ENCODE measurements at regions not wholly inside any gene's neighbourhood (a gene's known extent, or its start where the extent isn't known, plus 50 kb on each side); places are given as distances from the start of the nearest gene placed in this dataset.

- H3K27ac ChIP-seq: no peak overlapping the region
- no peaks in the 10 kb centered on the region for H3K4me1 ChIP-seq
- no peaks in the 10 kb centered on the region for H3K36me3 ChIP-seq
- TF ChIP-seq POLR2AphosphoS5 (IDR thresholded peaks at IDR 0.05): no peak
- no peak for TF ChIP-seq CTCF (IDR thresholded peaks at IDR 0.05)
- no peak for TF ChIP-seq POLR2A (IDR thresholded peaks at IDR 0.05)
- no peak for TF ChIP-seq EP300 (IDR thresholded peaks at IDR 0.05)
- DNase-seq: no peak
- no peaks in the 10 kb centered on the region for H3K9me3 ChIP-seq
- H3K27me3 ChIP-seq: no peaks in the 10 kb centered on the region
- H3K4me3 ChIP-seq: no peak overlapping the region
- intact Hi-C loops (cut with DNase I): no loop called here
These were observed 342.0 kb downstream of the GBA3 start for GRCh38 chr4:23034731-23035130.

GRCh38 chr4:23033796-23034195, 341.1 kb downstream of the GBA3 start:
- Histone ChIP-seq H3K27me3 (no peaks in the 10 kb centered on the region), H3K9me3 (no peaks in the 10 kb centered on the region), H3K4me3 (no peak overlapping the region), H3K27ac (no peak overlapping the region), H3K36me3 (no peaks in the 10 kb centered on the region), H3K4me1 (no peaks in the 10 kb centered on the region)
- intact Hi-C loops (cut with DNase I): no loop called here
- DNase-seq: no peak
- TF ChIP-seq CTCF (IDR thresholded peaks at IDR 0.05) (no peak), POLR2A (IDR thresholded peaks at IDR 0.05) (no peak), EP300 (IDR thresholded peaks at IDR 0.05) (no peak), POLR2AphosphoS5 (IDR thresholded peaks at IDR 0.05) (no peak)
- WGBS, 2 donors: 85 to 92% methylated on average over 2 of the region's 2 CpGs

GRCh38 chr4:23028875-23029274, 336.1 kb downstream of the GBA3 start:
- no peaks in the 10 kb centered on the region for H3K9me3 ChIP-seq
- 87 to 91% methylated on average over 3 of the region's 3 CpGs for WGBS, 2 donors
- H3K36me3 ChIP-seq: no peaks in the 10 kb centered on the region
- H3K4me1 ChIP-seq: no peaks in the 10 kb centered on the region
- H3K4me3 ChIP-seq: no peak overlapping the region
- H3K27me3 ChIP-seq: no peaks in the 10 kb centered on the region
- H3K27ac ChIP-seq: no peak overlapping the region
- intact Hi-C loops (cut with DNase I): no loop called here
- TF ChIP-seq CTCF (IDR thresholded peaks at IDR 0.05): no peak
- no peak for TF ChIP-seq POLR2A (IDR thresholded peaks at IDR 0.05)
- no peak for TF ChIP-seq EP300 (IDR thresholded peaks at IDR 0.05)
- no peak for TF ChIP-seq POLR2AphosphoS5 (IDR thresholded peaks at IDR 0.05)
- DNase-seq: no peak

DNA sequence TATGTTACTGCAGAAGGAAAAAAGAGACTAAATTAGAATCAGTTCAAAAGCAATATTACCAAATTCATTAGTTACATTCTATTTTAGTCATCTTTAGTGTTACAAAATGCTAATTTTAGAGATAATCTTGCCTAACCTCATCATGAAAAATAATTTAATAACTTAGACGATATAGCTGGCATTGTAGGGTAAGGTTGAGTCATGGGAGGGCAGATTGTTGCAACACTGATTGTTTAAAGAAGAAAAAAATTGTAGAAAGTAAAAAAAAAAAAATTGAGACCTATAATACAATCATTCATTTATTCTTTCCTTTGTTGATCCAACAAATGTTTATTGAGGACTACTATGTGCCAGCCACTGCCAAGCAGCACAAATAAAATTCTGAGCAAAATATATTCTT, 330.9 kb downstream of the GBA3 start:
- H3K27ac ChIP-seq: no peak overlapping the region
- no peak for DNase-seq
- H3K27me3 ChIP-seq: no peaks in the 10 kb centered on the region
- no peaks in the 10 kb centered on the region for H3K36me3 ChIP-seq
- no peaks in the 10 kb centered on the region for H3K4me1 ChIP-seq
- no peak for TF ChIP-seq CTCF (IDR thresholded peaks at IDR 0.05)
- intact Hi-C loops (cut with DNase I): no loop called here
- no peaks in the 10 kb centered on the region for H3K9me3 ChIP-seq
- H3K4me3 ChIP-seq: no peak overlapping the region
- 40 to 68% methylated on average over 1 of the region's 1 CpG for WGBS, 2 donors

DNA sequence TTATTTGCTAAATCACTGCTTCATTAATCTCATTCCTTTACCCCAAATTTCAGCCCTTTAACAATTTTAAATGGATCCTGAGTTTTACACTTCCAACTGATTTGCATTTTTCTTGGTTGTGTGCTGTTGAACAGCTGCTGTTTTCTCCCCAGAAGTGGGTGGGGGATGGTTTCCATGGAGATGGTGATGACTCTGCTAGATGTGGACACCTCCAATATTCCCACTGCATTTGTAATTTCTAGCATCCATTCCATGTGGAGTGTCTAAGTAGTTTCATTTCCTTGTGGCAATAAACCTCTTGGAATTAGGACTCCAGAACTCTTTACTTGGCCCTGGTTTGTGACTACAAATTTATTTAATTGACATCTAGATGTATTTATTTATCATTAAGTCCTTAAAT, 330.4 kb downstream of the GBA3 start:
- no peaks in the 10 kb centered on the region for H3K4me1 ChIP-seq
- no peak overlapping the region for H3K27ac ChIP-seq
- intact Hi-C loops (cut with DNase I): no loop called here
- no peak for TF ChIP-seq POLR2AphosphoS5 (IDR thresholded peaks at IDR 0.05)
- TF ChIP-seq CTCF (IDR thresholded peaks at IDR 0.05): no peak
- TF ChIP-seq POLR2A (IDR thresholded peaks at IDR 0.05): no peak
- TF ChIP-seq EP300 (IDR thresholded peaks at IDR 0.05): no peak
- no peaks in the 10 kb centered on the region for H3K9me3 ChIP-seq
- H3K27me3 ChIP-seq: no peaks in the 10 kb centered on the region
- DNase-seq: no peak
- no peaks in the 10 kb centered on the region for H3K36me3 ChIP-seq
- H3K4me3 ChIP-seq: no peak overlapping the region
